ENCODE measurements at regions not wholly inside any gene's neighbourhood (a gene's known extent, or its start where the extent isn't known, plus 50 kb on each side); places are given as distances from the start of the nearest gene placed in this dataset.
A peak's percentile ranks its signal among the peaks of the same experiment; 100 is the strongest.

DNA sequence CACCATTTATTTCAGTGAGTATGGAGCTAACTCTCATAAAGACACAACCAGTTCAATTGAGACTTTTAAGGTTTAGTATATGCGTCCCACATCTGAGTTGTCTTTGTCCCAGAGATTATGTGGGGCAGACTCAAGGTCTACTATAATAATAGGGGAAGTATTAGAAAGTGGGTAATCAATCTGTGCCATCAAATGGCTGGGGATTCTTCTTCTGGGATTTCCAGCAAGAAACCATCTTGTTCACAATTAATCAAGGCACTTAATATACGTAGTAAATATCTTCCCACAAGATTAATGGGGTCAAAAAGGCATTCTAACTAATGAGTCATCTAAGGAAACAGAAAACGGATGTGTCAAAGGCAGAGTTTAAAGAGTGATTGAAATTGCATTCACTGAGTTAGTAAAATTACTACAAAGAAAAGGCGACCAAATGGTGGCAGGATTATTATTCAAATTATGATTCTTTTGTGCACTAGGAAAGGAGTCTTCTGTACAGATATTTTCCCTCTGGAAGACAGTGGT, 179.8 kb upstream of the REG3G start:
- intact Hi-C loops (cut with DNase I; ENCODE audit: low total_unique reads), result no loop called here
- no peaks in the 10 kb centered on the region for H3K4me1 ChIP-seq
- no peaks in the 10 kb centered on the region for H3K27me3 ChIP-seq
- no peaks in the 10 kb centered on the region for H3K36me3 ChIP-seq
- DNase-seq (ENCODE audit: low spot score in 2 of 2), result no peak
- no peaks in the 10 kb centered on the region for H3K9me3 ChIP-seq
- TF ChIP-seq POLR2AphosphoS5 (IDR thresholded peaks at IDR 0.05), result no peak
- TF ChIP-seq, protein P1, sequence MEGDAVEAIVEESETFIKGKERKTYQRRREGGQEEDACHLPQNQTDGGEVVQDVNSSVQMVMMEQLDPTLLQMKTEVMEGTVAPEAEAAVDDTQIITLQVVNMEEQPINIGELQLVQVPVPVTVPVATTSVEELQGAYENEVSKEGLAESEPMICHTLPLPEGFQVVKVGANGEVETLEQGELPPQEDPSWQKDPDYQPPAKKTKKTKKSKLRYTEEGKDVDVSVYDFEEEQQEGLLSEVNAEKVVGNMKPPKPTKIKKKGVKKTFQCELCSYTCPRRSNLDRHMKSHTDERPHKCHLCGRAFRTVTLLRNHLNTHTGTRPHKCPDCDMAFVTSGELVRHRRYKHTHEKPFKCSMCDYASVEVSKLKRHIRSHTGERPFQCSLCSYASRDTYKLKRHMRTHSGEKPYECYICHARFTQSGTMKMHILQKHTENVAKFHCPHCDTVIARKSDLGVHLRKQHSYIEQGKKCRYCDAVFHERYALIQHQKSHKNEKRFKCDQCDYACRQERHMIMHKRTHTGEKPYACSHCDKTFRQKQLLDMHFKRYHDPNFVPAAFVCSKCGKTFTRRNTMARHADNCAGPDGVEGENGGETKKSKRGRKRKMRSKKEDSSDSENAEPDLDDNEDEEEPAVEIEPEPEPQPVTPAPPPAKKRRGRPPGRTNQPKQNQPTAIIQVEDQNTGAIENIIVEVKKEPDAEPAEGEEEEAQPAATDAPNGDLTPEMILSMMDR (IDR thresholded peaks at IDR 0.05), result no peak
- TF ChIP-seq POLR2A (IDR thresholded peaks at IDR 0.05), result no peak
- no peak overlapping the region for H3K4me3 ChIP-seq
- no peak overlapping the region for H3K27ac ChIP-seq

DNA sequence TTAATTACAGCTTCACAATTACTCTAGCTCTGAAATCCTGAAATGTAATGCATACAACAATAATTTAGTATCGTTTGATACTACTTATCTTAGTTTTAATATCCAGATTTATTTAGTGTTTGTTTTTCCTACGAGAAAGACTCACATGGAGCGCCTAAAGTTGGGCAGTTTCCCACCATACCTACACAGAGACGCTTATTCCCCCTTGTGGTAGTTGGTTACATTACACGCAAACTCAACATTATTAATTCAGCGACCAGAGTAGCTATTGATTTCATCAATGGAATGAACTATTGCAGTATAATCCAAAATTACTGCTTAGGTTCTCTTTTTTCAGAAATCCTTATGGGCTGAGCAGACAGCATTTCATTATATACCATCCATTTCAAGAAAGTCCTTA, 164.0 kb upstream of the REG3G start:
- Histone ChIP-seq H3K4me1 (no peaks in the 10 kb centered on the region), H3K4me3 (no peak overlapping the region), H3K27me3 (no peaks in the 10 kb centered on the region), H3K27ac (no peak overlapping the region), H3K36me3 (no peaks in the 10 kb centered on the region), H3K9me3 (no peaks in the 10 kb centered on the region)
- DNase-seq (ENCODE audit: low spot score in 2 of 2), result no peak
- TF ChIP-seq POLR2AphosphoS5 (IDR thresholded peaks at IDR 0.05) (no peak), POLR2A (IDR thresholded peaks at IDR 0.05) (no peak)
- TF ChIP-seq, protein P1 (IDR thresholded peaks at IDR 0.05), result peak in 2 of 3 donors; percentile 9 to 10
- intact Hi-C loops (cut with DNase I; ENCODE audit: low total_unique reads), result no loop called here

DNA sequence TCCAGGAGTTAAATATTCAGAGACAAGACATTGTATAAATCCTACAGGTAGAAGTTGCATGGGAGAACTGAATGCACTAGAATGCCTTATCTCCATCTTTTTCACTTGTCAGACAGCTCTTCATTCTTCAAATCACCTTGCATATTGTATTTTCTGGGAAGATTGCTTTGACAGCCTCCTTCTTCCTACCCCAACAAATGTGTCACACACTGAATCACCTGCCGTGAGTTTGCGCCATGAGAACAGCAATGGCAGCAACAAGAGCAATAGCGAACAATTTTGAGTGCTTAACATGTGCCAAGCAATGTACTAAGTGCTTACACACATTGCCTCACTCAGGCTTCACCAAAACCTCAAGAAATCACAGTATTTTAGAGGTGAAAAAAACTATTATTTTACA, 161.3 kb upstream of the REG3G start:
- no peaks in the 10 kb centered on the region for H3K36me3 ChIP-seq
- no peak for DNase-seq (ENCODE audit: low spot score in 2 of 2)
- TF ChIP-seq POLR2A (IDR thresholded peaks at IDR 0.05), result no peak
- TF ChIP-seq, protein P1 (IDR thresholded peaks at IDR 0.05), result no peak
- TF ChIP-seq POLR2AphosphoS5 (IDR thresholded peaks at IDR 0.05), result no peak
- intact Hi-C loops (cut with DNase I; ENCODE audit: low total_unique reads), result no loop called here
- H3K27me3 ChIP-seq, result no peaks in the 10 kb centered on the region
- no peak overlapping the region for H3K27ac ChIP-seq
- H3K9me3 ChIP-seq, result no peaks in the 10 kb centered on the region
- no peak overlapping the region for H3K4me3 ChIP-seq
- no peaks in the 10 kb centered on the region for H3K4me1 ChIP-seq

DNA sequence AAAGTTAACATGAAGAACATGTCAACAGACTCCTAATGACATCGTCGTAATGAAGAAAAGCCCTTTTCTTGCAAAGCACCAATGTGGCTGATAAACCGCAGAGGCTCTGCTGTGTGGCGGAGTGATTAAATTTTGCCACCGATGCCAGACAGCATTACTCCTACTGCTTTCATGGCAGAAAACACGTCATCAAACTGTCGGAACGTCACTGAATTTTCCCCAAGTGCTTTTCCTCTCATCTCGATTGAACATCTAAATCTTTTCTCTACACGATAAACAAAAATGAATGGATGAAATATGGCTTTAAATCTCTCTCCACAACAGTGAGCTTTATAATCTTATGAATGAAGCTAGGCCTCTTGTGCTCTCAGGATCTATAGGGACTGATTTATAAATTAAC, 159.8 kb upstream of the REG3G start:
- Histone ChIP-seq H3K9me3 (no peaks in the 10 kb centered on the region), H3K36me3 (no peaks in the 10 kb centered on the region), H3K27ac (no peak overlapping the region), H3K4me1 (no peaks in the 10 kb centered on the region), H3K4me3 (no peak overlapping the region), H3K27me3 (no peaks in the 10 kb centered on the region)
- intact Hi-C loops (cut with DNase I; ENCODE audit: low total_unique reads), result no loop called here
- no peak for TF ChIP-seq POLR2AphosphoS5 (IDR thresholded peaks at IDR 0.05)
- TF ChIP-seq POLR2A (IDR thresholded peaks at IDR 0.05), result no peak
- TF ChIP-seq, protein P1 (IDR thresholded peaks at IDR 0.05), result no peak
- DNase-seq (ENCODE audit: low spot score in 2 of 2), result no peak

DNA sequence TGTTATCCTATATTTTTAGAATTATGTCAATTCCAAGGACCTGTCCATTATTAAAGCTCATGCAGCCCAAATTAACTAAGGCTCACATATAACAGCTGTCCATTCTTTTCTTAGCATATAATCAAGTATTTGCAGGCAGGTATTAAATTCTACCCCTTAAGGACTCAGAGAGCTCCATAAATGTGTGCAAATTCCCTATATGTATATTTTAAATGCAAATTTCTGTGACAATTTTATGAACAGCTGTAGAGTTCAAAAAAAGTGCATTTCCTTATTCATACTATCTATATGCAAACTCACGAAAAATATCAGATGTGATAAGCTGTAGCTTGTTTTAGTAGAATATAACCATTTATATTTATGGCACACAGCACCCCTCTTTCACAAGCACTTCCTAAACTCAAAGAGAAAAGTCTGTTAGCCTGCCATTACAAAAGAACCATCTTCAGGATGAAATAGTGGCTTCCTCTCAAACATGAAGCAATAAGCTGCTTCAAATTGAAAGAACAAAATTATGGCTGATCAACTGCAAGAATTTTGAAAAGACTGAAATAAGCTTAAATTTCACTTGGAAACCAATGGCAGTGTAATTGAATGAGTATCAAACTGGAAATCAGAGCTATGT, 155.0 kb upstream of the REG3G start:
- no peaks in the 10 kb centered on the region for H3K4me1 ChIP-seq
- intact Hi-C loops (cut with DNase I; ENCODE audit: low total_unique reads), result no loop called here
- H3K27ac ChIP-seq, result no peak overlapping the region
- no peaks in the 10 kb centered on the region for H3K9me3 ChIP-seq
- H3K27me3 ChIP-seq, result no peaks in the 10 kb centered on the region
- H3K4me3 ChIP-seq, result no peak overlapping the region
- no peak for DNase-seq (ENCODE audit: low spot score in 2 of 2)
- no peaks in the 10 kb centered on the region for H3K36me3 ChIP-seq
- TF ChIP-seq, protein P1 (IDR thresholded peaks at IDR 0.05), result no peak
- no peak for TF ChIP-seq POLR2A (IDR thresholded peaks at IDR 0.05)
- no peak for TF ChIP-seq POLR2AphosphoS5 (IDR thresholded peaks at IDR 0.05)
